ENCODE measurements at regions not wholly inside any gene's neighbourhood (a gene's known extent, or its start where the extent isn't known, plus 50 kb on each side); places are given as distances from the start of the nearest gene placed in this dataset.

GRCh38 chr9:11828201-11828600, 865.0 kb upstream of the TYRP1 start:
- TF ChIP-seq POLR2A (IDR thresholded peaks at IDR 0.05) (no peak), CTCF (IDR thresholded peaks at IDR 0.05) (no peak)
